ENCODE measurements at regions not wholly inside any gene's neighbourhood (a gene's known extent, or its start where the extent isn't known, plus 50 kb on each side); places are given as distances from the start of the nearest gene placed in this dataset.

DNA sequence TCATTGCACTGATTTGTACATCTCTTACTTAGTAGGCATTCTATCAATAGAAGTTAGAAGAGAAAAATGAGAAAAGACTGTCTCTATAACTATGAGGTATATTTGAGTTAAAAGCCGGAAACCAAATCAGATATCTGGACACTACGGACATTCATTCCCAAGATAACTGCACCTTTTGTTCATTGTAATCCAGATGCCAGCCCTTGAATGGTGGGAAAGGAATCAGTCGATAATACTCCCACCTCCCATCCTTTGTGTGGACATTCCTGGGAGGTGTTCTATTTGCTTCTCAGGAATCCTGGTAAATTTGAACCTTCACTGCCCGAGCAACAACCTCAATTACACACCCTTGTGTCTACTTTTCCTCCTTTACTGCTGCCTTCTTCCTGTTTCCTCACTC is 225.2 kb downstream of the CHD9NB start:
- TF ChIP-seq, protein P1, sequence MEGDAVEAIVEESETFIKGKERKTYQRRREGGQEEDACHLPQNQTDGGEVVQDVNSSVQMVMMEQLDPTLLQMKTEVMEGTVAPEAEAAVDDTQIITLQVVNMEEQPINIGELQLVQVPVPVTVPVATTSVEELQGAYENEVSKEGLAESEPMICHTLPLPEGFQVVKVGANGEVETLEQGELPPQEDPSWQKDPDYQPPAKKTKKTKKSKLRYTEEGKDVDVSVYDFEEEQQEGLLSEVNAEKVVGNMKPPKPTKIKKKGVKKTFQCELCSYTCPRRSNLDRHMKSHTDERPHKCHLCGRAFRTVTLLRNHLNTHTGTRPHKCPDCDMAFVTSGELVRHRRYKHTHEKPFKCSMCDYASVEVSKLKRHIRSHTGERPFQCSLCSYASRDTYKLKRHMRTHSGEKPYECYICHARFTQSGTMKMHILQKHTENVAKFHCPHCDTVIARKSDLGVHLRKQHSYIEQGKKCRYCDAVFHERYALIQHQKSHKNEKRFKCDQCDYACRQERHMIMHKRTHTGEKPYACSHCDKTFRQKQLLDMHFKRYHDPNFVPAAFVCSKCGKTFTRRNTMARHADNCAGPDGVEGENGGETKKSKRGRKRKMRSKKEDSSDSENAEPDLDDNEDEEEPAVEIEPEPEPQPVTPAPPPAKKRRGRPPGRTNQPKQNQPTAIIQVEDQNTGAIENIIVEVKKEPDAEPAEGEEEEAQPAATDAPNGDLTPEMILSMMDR (IDR thresholded peaks at IDR 0.05), result no peak
- TF ChIP-seq POLR2A (IDR thresholded peaks at IDR 0.05), result no peak
- no peak for TF ChIP-seq POLR2AphosphoS5 (IDR thresholded peaks at IDR 0.05)
- no peak for TF ChIP-seq EP300 (IDR thresholded peaks at IDR 0.05; ENCODE audit: low read depth)

Data from transverse colon (tissue), 4 donors.